ENCODE measurements at regions not wholly inside any gene's neighbourhood (a gene's known extent, or its start where the extent isn't known, plus 50 kb on each side); places are given as distances from the start of the nearest gene placed in this dataset.

GRCh38 chr7:13518738-13519137, 470.7 kb downstream of the ETV1 start:
- no peak for DNase-seq

- DNase-seq = no peak
Measured at GRCh38 chr7:13524076-13524475, 465.4 kb downstream of the ETV1 start.

DNA sequence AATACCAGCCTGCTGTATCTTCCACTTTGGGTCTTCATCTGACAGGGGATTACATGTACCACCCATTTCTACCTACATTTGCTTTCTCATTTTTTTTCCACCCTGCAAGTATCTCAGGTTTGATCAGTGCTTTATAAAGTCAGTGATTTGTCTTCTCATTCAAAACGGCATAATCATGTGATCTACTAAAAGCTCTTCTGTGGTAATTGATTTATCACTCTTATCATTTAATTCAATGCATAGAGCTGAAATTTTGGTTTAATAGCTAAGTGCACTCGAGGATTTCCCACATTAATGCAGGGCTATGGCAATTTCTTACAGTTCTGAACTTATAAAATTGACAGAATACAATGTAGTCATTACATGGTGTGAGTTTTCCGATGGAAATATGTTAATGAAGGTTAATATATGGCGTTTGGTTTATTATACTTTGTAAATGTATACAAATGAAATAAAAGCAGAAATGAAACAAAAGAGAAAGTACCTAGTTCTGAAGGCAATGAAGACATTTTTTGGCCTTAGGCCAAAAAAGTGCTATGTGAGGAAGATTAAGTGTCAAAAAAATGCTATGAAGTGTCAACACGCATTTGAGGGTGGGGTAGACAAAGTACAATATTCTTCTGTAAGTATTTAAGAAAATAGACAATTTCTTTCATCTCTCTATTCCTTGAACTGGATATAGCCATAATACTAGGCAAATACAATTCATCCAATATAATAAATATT, 457.3 kb downstream of the ETV1 start:
- DNase-seq = no peak

- DNase-seq = no peak
Measured at GRCh38 chr7:13538669-13539068, 450.8 kb downstream of the ETV1 start.

DNA sequence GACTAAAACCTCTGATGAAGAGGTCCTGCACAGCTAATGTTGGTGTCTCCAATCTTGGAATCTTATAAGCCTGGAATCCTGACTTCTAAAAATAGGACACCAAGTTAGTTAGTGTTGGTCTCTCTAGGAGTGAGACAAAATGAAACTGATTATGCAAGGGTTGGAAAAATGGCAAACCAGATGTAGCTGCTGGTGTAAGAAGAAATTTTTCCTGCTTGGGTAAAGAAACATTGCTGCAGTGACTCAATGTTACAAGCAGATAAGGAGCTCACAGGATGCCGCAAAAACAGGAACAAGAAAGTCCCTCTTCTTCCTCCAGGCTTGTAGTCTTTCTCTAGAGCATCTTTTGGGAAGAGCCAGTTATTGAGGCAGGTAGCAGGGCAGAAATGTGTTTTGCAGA, 449.0 kb downstream of the ETV1 start:
- no peak for DNase-seq

GRCh38 chr7:13541326-13541725, 448.1 kb downstream of the ETV1 start:
- no peak for DNase-seq

- DNase-seq = no peak
Measured at GRCh38 chr7:13542451-13542850, 447.0 kb downstream of the ETV1 start.

- DNase-seq = no peak
Measured at GRCh38 chr7:13551503-13551902, 438.0 kb downstream of the ETV1 start.

DNA sequence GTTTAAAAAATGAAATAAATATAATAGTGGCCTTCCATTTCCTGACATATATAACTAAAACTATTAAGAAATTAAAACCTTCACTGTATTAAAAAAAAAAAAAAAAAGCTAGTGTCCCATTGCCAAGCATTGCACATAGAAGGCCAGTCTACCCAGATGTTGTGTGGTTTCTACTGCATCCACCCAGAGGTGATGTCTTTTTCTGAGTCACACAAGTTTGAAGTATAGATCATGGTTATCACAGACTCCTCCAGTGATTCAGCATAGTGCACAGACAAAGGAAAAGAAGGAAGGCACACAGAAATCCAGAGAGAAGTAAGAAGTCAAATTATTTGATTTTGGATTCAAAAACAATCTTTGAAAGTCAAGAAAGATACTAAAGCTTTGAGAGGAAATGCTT, 429.0 kb downstream of the ETV1 start:
- no peak for DNase-seq

DNA sequence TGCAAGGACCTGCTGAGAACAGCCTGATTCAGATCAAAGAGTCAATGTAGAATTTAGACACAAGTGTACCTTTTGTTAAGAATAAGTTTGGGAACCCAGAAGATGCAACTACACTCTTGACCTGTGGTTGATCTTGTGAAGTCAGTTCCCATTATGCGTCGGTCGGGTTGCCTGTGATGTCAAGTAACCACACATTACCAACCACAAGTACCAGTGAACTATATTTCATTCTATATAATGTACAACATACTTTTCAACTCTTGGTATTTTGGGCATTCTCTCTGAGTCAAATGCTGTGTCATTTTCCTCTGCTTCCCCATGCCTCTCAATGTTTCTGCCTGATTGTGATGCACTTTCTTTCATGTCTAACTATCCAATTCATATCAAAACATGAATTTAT, 426.2 kb downstream of the ETV1 start:
- DNase-seq = no peak

GRCh38 chr7:13563680-13564079, 425.8 kb downstream of the ETV1 start:
- DNase-seq = no peak

GRCh38 chr7:13577566-13578145, 411.8 kb downstream of the ETV1 start:
- DNase-seq = no peak

DNA sequence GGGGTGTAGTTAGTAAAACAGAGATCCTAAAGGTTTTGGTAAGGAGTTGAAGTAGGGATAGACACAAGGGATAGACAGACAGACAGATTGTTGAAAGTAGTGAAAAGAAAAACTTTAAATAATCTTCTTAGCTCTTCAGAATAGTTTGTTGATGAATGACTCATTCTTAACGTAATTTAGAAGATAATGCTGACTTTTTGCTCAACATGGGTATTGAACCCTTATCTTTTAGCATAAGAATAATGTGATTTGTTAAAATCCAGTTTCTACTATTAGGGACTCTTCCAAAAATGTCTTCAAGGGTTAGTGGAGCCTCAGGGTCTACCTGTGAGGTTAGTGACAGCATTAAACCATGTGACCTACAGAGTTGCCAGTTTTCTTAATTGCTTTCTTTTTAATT, 411.2 kb downstream of the ETV1 start:
- no peak for DNase-seq

DNA sequence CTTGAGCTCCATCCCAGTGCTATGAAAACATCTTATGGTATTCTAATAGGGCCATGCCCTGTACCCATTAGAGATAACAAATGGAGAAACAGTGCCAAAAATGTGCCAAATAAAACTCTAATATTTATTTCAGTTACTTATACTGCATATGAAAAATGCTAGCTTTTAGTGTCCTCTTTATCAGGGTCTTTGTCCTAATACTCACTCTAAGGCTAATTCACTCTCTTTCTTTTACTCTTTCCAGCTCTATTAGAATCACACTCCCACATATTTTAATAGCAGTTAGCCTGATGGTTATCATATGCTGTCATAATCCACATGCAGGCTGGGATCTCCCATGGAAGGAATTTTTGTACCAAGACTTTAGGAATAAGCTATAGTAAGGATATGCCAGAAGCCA, 408.4 kb downstream of the ETV1 start:
- DNase-seq = no peak

DNA sequence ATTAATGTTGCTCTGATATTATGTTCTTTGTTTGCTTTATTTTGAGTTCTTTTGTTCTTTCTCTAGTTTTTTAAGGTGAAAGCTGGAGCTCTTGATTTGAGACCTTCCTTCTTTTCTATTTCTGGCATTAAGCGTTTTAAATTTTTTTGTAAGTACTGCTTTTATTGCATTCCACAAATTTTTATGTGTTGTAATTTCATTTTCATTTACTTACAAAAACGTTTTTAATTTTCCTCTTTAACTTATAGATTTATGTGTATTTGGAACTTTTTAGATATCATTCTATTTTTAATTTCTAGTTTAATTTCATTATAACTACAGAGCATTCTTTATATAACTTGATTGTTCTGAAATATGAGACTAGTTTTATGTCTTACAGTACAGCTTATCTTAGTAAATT, 395.6 kb downstream of the ETV1 start:
- no peak for DNase-seq

DNA sequence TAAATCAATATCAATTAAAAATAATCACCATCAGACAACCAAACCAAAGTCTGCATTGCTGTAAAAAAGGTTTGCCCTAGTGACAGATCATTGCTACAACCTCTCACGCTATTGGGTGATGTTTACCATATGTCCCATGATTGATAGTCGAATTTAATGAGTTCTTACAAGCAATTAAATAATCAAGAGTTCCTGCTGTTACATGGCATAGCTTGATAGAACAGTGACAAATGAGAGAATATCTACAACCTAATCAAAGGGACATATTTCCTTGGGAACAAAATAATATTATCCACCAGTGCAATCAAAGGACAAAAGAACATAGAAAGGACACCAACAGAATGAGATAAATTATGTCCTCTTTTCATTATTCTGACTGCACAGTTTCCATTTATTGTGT, 387.4 kb downstream of the ETV1 start:
- no peak for DNase-seq

- DNase-seq = no peak
Measured at GRCh38 chr7:13603016-13603415, 386.4 kb downstream of the ETV1 start.

DNA sequence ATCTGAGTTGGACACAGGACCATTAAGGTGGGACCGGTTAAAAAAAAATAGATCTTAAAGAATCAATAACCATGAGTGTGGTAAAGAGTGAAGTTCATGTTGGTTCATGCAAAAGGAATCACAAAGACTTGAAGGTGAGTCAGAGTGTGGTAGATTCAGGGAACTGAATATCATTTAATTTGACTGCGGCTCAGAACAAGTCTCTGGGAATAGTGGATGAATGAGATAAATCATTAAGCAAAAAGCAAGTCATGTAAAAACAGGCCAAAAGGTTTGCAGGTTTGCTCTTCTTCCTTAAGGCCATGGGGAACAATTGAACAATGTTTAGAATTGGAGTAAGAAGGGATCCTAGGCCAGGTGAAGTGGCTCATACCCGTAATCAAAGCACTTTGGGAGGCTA, 385.8 kb downstream of the ETV1 start:
- no peak for DNase-seq

DNA sequence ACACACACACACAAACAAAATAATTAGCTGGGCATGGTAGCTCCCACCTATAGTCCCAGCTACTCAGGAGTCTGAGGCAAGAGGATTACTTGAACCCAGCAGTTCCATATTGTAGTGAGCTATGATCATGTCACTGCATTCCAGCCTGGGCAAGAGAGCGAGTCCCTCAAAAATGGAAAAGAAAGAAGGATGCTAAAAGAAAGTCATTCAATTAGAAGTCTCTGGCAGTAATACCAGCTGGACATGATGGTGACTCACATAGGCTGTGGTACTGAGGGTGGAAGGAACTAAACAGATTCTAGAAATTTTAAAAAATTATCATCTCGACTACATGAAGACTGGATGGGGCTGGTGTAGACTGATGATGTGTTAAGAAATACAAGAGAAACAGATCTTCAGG, 385.3 kb downstream of the ETV1 start:
- DNase-seq = no peak

DNA sequence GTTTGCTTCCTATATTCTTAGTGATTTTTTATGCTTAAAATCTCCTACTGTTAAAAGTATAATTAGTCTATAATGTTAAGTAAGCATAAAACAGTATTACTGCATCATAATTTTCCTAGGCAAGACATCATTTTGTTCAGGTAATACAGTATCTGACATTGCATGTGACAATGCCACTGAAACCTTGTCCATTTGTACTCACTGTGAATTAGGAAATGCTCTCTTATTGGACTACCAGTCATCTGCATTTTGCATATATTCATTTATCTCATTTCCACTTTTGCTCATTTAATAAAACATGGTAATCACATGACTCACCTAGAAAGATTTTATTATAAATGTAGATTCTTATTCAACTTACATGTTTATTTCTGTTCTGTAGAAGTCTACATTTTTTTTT, 379.1 kb downstream of the ETV1 start:
- no peak for DNase-seq

DNA sequence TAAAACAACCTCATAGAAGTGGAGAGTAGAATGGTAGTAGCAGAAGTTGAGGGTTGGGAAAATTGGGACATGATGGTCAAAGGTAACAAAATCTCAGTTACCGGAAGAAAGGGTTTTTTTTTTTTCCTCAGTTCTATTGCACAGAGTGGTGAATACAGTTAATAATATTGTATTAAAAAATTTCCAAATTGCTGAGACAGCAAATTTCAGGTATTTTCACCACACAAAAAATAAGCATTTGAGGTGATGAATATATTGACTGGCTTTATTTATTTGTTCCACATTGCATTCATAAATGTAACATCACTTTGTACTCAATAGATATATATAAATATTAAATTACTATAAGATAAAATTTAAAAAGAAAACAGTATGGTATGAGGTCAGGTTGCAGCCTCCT, 373.8 kb downstream of the ETV1 start:
- no peak for DNase-seq

DNA sequence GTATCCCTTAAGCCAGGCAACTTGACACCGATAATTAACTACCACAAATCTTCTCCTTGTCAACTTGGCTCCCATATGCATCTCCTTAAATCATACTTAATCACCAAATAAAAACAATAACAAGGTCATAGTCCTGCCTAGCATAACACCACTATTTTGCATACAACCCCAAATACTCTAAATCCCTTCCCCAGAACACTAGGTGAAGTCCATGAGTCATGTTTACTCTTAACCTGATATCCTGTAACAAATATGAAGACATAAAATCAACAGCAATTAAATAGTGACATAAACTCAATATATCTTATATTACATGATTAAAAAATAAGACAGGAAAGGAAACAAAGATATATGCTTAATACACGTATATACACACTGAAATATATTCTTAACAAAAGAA, 362.0 kb downstream of the ETV1 start:
- no peak for DNase-seq

GRCh38 chr7:13628239-13629001, 361.0 kb downstream of the ETV1 start:
- DNase-seq = no peak
